CMK (cell line): ENCODE measurements at regions not wholly inside any gene's neighbourhood (a gene's known extent, or its start where the extent isn't known, plus 50 kb on each side); places are given as distances from the start of the nearest gene placed in this dataset.

ENCODE experiments used
- DNase-seq: peaks from one replicate; pipeline ENCODE4 v3.0.0-alpha.2; 2010; ENCODE audit warnings: low read depth

DNA sequence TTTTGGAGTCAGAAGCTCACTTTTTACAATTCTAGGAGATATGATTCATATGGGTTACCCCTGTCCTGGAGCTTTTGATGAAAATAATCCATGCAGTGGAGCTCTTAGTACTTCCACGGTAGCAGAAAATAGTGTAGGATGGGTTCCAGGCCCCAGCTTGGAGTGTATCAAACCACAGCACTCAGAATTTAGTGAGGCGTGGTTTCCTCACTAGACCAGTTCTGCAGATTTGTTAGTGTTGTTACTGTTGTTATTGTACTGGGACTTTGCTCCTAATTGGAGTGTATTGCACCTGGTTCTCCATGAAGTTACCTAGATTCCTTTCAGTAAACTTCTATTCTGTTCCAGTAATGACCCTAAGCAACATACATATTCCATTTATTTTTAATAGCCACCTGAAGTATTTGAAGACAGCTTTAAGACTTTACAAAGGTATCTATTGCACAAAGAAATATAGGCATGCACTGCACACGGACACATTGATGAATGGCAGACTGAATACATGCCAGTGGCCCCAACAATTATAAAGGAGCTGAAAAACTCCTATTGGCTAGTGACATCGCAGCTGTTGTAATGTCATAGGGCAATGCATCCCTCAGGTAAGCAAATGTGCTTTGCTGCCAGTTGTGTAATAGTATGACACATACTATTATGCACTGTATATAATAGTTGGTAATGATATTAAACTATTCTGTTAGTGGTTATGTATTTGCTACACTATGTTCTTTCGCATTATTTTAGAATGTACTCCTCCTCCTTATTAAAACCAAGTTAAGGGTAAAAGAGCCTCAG is 1058.0 kb downstream of the KCNT2 start:
- no peak for DNase-seq

DNA sequence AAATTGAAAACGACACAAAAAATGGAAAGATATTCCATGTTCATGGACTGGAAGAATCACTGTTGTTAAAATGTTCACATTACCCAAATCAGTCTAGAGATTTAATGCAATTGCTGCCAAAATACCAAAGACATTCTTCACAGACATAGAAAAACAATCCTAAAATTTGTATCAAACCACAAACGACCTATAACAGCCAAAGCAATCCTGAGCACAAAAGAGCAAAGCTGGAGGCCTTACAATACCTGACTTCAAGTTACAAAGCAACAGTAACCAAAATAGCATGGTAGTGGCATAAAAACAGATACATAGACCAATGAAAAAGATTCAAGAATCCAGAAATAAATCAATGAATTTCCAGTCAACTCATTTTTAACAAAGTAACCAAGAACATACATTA is 1077.3 kb downstream of the KCNT2 start:
- DNase-seq = no peak

DNA sequence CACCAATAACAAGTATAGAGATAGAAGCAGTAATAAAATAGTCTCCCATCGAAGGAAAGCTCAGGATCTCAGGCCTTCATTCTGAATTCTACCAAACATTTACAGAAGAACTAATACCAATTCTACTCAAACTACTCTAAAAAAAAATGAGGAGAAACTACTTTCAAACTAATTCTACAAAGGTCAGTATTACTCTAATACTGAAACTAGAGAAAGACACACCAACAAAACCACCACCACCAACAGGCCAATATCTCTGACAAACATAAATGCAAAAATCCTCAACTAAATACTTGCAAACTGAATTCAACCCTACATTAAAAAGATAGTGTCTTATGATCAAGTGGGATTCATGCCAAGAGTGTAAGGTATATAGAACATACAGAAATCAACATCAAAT is 1078.4 kb downstream of the KCNT2 start:
- DNase-seq = no peak

DNA sequence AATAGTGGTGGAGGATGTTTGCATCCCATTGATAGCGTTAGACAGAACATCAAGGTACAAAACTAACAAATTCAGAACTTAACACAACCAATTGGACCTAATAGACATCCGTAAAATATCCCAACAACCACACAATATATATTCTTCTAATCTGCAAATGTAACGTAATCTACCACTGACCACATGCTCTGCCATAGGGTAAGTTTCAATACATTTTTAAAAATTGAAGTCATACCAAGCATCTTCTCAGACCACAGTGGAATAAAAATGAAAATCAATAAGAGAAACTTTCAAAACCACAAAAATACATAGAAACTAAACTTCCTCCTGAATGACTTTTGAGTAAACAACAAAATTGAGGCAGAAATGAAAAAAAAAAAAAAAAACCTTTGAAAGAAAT is 1087.5 kb downstream of the KCNT2 start:
- DNase-seq = no peak

DNA sequence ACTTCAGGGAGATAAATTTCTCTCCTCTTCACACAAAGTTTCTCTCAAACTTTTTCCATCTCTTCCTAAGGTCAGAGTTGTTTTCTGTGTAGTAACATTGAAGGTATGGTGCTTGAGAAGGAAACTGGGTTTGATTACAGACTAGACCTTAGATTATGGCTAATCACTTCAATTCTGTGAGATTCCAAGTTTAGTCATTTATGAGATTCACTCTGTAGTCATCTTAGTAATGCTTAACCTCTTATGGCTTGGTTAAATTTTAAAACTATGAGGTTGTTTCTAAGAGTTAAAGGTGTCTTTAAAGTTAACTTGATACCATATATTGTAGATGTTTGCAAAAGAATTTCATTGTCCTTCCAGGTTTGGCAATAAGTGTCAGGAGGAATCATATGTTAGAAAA is 1092.2 kb downstream of the KCNT2 start:
- no peak for DNase-seq

DNA sequence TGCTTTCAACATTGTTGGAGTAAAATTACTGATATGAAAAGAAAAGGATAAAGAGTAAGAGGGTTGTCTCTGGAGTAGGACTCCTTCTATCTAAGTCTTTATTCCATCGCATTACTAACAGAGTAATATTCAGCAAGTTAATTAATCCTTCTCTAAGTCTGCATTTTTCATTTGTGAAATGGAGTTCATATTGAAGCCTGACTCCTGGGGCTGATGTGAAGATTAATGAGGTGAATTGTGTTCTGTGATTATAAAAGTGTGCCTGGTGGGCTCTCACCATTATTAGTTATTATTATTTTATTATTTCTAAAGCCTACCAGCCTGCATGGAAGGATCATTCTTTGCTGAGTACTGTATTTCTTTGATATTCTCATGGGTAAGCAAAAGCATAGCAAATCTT is 1096.7 kb downstream of the KCNT2 start:
- no peak for DNase-seq

DNA sequence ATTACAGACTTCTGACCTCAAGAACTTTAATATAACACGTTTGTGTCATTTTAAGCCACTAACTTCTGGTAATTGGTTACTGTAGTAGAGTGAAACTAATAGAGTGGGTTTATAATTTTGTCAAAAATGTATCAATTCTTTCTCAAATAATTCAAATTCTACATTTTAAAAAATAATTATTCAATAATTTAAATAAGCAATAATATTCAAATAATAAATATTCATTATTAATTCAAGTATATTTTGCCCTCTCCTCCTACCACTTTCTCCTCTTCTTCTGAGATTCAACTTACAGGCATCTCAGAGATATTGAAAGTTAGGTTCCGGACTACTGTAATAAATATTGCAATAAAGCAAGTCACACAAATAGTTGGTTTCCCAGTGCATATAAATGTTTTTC is 1107.1 kb downstream of the KCNT2 start:
- DNase-seq = no peak

DNA sequence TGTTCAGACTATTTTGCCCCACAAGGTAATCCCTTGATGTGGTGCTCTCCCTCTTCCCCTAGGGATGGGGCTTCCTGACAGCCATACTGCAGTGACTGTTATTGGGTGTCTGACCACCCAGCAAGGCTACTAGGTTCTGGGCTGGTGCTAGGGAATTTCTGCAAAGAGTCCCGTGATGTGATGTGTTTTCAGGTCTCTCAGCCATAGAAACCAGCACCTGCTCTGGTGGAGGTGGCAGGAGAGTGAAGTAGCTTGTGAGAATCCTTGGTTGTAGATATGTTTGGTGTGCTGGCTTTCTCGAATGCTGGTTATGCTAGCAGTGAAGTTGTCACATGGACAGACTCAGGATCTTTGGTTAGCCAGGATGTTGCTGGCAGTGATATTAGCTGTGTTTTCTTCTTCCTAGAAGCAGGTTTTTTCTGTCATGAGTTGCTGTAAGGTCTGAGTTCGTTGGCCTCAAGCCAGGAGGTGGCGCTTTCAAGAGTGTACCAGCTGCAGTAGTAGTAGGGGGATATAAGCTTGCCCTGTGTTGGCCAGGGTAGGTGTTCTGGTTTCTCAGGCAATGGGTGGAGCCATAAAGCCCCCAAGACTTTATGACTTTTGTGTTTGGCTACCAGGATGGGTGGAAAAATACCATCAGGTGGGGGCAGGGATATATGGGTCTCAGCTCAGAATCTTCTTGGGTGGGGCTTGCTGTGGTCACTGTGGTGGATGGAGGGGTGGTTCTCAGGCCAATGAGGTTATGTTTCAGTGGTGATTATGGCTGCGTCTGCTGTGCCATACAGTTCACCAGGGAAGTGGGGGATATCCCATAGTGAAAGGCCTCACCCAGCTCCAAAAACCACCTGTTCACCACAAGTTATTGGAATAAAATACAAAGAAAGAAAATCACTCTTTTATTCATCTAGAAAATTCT is 1112.3 kb downstream of the KCNT2 start:
- DNase-seq = no peak

DNA sequence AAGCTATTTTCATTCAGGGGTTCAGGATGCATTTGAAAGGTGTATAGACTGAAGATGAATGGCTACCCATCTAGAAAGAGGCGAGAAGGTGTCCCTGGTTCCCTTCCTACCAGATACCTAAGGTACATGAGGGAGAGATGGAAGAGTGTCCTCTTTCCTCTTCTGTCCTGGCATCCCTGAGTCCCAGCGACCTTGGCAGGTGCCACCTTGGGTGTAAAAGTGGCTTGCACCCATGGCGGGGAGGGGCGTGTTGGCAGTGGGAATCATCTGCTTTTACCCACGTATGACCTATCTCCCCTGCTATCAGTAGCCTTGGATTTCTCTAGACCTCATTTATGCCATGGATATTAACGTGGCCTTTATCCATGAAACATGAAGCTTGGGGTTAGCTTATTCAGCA is 1126.1 kb downstream of the KCNT2 start:
- no peak for DNase-seq

DNA sequence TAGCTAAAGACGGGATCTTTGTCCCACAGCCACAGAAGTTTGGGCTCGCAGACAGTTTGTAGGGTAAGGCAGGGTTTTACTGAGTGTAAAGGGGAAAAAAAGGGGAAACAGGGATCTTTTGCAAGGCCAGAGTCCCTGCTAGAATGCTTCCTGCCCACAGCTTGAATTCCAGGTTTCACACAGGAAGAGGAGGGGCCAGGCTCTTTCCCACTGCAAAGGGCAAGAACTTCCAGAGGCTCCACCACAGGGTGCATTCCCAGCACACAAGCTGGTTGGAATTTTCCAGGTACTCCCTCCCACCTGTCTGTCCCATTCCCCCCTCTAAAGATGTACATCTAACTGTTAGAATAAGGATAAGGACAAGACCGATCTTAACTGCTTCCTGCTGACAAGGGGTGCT is 1126.9 kb downstream of the KCNT2 start:
- DNase-seq = no peak

DNA sequence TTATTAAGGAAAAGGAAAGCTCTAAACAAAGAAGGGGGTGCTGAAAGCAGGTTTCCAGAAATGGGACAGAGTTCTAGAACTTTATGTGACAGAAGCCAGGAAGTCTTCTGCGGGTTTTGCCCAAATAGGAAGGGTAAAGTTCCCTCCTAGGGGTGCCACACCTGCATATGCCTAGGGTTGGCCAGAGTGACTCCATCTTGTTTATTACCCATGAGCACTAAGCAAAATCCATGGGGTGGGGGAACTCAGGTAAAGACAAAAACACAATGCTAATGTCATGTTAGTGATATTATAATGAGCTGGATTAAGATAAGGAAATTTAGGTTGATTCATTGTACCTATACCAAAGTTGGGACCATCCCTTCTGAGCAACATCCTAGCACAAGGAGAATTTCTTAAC is 1132.7 kb downstream of the KCNT2 start:
- DNase-seq = no peak

DNA sequence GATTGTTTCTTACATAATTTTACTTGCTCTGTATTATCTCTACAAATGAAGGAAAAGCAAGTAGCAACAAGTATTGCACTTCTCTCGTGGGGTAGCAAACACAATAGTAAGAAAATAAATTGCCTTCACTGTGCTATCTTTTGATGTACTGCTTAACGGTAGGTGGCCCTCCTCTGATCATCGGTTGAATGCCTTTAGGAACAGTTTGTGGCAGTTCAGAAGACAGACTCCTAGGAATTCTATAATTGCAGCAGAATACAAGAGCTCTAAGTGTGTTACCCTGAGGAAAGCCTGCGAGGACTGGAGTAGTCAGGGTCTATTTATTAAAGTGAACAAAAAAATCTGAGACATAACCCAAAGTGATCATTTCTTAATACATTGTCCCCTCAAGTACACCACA is 1135.9 kb downstream of the KCNT2 start:
- no peak for DNase-seq

DNA sequence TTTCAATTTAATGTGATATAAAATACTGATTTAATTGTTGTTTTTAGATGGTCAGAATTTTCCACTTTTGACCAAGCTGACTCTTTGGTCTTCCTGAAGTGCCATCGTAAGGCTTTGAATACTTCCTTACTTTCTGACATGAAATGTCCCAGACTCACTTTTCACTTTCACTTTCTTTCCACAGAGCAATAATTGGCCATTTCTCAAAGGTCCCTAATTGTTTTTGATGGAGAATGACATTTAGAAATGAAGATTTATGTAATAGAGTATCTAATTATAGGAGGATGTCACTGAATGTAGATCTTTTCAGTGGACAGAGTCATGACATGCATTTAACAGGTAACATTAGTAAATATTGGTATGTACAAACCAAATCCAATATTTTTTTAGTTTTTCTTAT is 1141.6 kb downstream of the KCNT2 start:
- DNase-seq = no peak

DNA sequence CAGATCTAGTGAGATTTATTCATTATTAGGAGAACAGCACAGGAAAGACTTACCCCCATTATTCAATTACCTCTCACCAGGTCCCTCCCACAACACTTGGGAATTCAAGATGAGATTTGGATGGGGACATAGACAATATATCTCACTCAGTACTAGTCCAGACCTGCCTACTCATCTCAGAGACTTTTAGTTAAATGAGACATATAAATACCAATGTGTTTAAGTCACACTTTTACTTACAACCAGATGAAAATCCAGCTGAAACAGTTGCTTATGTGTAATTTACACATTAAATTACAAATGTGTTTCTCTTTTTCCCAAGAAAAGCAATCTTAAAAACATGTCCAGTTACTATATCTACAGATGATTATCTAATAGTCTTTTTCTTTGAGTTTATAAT is 1145.6 kb downstream of the KCNT2 start:
- DNase-seq = no peak

DNA sequence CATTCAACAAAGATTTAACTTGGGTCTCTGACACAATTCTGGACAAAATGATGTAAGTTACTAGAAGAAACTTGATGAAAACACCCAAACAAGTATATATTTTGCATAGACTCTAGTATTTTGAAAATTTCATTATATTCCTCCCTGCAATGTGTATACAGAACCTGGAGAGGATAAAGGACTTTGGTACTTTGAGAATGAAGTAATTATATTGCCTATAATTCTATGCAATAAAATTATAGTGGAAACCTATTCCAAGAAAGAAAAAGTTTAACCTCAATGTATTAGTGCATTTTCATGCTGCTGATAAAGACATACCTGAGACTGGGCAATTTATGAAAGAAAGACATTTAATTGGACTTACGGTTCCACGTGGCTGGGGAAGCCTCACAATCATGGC is 1146.1 kb downstream of the KCNT2 start:
- no peak for DNase-seq

DNA sequence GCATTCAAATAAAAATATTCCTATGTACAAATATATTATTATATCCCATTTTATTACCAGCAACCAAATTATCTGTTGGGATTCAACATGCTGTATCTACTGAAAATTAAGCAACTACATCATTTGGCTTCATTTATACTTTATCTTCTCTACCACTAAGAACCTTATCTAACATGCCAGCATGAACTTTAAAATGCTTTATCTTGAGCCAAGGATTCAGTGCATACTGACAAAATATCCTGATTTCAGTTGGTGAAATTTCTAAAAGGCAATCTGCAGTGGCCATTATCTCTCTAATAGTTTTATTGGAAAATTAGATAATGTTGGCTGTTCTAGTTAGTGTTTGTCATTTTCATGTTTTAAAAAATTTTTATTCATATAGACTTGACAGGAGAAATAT is 1149.9 kb downstream of the KCNT2 start:
- DNase-seq = no peak

DNA sequence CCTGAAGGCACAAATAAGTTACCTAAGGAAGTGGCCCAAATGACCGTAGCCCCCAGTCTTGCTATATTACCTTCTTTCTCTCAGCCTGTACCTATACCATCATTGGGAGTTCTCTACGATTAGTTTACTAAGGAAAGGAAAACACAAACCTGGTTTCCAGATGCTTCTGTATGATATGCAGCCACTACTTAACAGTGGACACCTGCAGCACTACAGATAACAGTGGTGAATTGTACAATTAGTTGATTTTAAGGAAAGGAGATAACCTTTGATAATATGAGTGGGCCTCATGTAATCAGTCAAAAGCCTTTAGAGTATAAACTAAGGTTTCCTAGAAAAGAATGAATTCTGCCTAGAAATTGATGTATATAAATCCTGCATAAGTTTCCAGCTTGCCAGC is 1157.4 kb downstream of the KCNT2 start:
- no peak for DNase-seq

DNA sequence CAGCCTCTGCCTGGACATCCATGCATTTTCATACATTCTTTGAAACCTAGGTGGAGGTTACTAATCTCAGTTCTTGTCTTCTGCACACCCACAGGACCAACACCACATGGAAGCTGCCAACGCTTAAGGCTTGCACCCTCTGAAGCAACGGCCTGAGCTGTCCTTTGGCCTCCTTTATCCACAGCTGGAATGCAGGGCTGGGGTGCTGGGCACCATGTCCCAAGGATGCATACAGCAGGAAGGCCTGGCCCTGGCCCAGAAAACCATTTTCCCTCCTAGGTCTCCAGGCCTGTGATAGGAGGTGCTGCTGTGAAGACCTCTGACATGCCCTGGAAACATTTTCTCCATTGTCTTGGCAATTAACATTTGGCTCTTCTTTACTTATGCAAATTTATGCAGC is 1168.6 kb downstream of the KCNT2 start:
- no peak for DNase-seq

DNA sequence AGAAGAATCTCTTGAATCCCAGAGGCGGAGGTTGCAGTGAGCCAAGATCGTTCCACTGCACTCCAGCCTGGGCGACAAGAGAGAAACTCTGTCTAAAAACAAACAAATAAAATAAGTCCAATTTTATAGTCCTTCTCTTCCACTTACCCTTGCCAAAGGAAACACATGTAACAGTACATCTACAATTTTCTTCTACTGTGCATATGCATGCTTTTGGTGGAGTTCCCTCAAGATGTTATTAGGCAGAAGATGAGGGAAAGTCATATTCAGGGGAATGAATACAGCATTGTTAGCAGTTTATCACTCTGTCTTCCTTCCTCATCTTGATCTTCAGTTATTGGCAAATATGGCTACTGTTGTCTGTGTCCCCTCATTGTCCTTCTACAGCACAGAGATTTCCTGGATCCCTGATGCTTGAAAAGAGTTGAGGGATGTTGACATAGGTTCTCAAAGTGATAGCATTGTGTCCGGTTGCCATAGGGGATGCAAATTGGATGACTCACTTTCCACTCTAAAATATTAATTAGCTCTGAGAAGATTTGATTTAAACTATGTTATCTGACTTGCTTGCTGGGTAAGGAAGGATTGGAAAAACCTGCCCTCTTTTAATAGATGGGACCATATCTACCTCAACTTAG is 1173.6 kb downstream of the KCNT2 start:
- DNase-seq = no peak

DNA sequence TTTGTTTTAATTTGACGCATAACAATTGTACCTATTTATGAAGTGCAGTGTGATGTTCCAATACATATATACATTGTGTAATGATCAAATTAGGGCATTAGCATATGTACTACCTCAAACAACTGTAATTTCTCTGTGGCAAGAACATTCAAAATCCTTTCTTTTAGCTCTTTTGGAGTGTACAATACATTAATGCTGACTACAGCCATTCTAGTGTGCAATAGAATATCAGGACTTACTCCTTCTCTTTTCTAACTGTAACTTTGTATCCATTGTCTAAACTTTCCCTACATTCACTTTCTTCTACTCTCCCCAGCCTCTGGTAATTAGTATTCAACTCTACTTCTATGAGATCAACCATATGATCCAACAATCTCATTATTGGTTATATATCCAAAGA is 1177.4 kb downstream of the KCNT2 start:
- no peak for DNase-seq

DNA sequence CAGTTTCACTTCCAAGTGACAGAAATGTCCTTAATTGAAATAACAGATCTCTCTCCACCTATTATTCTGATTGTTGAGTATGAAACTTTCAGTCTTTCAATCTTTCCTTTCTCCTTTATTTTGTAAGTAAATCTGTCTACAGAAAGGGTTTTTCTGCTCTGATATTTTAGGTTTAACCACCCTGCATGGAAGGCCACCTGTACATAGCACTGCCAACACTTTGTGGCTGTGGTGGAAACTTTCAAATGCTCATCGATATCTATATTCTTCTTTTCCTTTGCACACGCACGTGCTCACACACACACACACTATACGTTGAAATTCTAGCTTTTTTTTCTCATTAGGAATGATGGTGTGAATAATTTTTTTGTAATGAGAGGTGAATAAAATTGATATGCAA is 1179.3 kb downstream of the KCNT2 start:
- DNase-seq = no peak

DNA sequence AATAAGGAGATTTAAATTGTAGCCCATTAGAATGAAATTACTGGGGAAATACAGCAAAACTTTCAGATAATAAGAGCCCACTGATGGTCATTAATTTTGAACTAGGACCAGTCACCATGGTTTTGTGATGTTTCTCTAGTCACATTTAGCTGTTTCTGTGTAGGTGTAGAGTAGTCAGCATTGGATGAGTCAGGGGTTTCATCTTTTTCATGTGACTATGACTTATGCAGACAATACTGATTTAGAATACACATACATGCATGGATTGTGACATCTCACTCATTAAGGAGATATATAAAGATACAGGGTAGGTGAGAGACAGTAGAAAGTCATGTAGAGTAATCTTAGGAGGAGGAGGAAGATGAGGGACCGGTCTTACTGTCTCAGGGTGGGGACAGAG is 1192.7 kb downstream of the KCNT2 start:
- no peak for DNase-seq

DNA sequence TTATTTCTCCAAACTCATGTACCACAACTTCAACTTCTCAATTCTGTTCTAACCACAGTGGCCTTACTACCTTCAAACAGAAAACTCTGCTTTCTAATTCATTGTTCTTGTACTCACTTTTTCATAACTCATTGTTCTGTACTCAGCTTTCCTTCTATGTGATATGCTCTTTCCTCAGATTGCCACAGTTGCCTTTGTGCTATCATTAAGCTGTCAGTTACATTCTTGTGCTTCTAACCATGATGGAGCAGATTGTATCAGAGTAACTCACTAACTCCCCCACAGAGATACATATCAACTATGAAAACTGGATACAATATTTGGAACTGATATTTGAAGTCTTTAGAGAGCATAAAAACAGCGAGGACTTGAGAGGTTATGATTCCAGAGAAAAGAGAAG is 1213.7 kb downstream of the KCNT2 start:
- DNase-seq = no peak
